Tibial artery (tissue), 4 donors: ENCODE measurements at regions not wholly inside any gene's neighbourhood (a gene's known extent, or its start where the extent isn't known, plus 50 kb on each side); places are given as distances from the start of the nearest gene placed in this dataset.
"Not testable (repeated sequence)": the region's sequence is repeated elsewhere in the genome, so short reads cannot be mapped to it uniquely, and the experiment has no call there.

Experiments
- DNase-seq, 2 donors: peaks; one replicate each; pipeline ENCODE4 v3.0.0-alpha.2; 2019
- H3K27ac ChIP-seq, 2 donors: fragments of 200-600 bp; sonication (generic) in 1 of 2; 1 replicate in 1 of 2; 2 replicates in 1 of 2; pipeline ENCODE4 v1.5.1; 2018 to 2019; ENCODE audit warnings: mild to moderate bottlenecking in 1 of 2
- H3K27me3 ChIP-seq, 2 donors: fragments of 200-600 bp; sonication (generic) in 1 of 2; one replicate each; pipeline versions ENCODE4 v1.5.1 to v1.6.0; 2016 to 2019
- H3K36me3 ChIP-seq, 3 donors: fragments of 200-600 bp; sonication (generic) in 2 of 3; one replicate each; pipeline ENCODE4 v1.5.1; 2016 to 2019; ENCODE audit warnings: mild to moderate bottlenecking in 2 of 3
- H3K4me1 ChIP-seq, 4 donors: fragments of 200-600 bp; sonication (generic) in 2 of 4; 1 replicate in 3 of 4; 2 replicates in 1 of 4; pipeline ENCODE4 v1.5.1; 2016 to 2019
- H3K4me3 ChIP-seq, 2 donors: fragments of 200-600 bp; sonication (generic) in 1 of 2; 1 replicate in 1 of 2; 2 replicates in 1 of 2; pipeline ENCODE4 v1.5.1; 2018 to 2019; ENCODE audit warnings: mild to moderate bottlenecking in 2 of 2
- H3K9me3 ChIP-seq, 3 donors: fragments of 200-600 bp; sonication (generic) in 1 of 3; one replicate each; pipeline ENCODE4 v1.5.1; 2016 to 2019
- intact Hi-C: fragments of 100-400 bp; cut with DNase I; formaldehyde crosslinking; loops from one replicate; pipeline ENCODE4 v1.15.0; 2023; ENCODE audit warnings: low total_unique reads
- TF ChIP-seq, protein P1 (sequence below), 2 experiments: fragments of 200-600 bp in 1 of 2; fragments of 450-650 bp in 1 of 2; IDR thresholded peaks; one replicate each; pipeline ENCODE4 v1.5.1; 2017 to 2019; ENCODE audit warnings: antibody characterized with exemption in 2 of 2, mild to moderate bottlenecking in 1 of 2, moderate library complexity in 1 of 2

DNA sequence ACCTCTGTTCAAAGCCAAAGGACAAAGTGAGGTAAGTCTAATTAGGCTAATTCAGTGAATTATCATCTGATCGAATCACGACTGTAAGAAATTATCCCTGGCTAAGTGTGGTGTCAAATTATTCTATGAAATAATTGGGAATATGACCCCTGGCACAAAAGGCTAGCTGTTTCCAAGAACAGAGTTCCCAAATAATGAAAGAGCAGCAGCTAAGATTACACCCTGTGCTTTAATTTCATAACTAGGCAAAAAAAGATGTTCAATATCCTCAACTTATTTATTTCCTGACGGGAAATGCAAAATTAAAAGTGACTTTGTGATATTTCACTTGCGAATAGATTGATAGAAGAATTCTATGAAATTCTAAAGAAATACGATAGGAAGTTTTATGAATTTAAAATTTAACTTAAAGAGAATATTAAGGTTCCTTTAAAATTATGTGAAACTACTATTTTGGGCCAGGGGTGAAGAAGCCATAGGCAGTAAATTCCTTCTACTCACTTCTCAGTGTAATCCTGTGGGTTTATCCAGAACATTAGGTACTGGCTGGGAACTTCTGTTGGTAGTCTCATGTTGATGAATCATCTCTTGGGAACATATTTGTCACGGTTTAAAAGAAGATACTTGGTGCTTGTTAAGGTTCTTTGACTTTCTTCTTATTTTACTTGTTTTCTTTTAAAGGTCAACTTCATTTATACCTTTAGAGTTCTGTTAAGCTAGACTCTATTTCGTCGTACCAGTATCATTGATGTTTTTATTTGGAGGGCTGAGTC is 148.5 kb downstream of the POLR1F start:
- H3K4me3 ChIP-seq, result no peak overlapping the region
- TF ChIP-seq, protein P1, sequence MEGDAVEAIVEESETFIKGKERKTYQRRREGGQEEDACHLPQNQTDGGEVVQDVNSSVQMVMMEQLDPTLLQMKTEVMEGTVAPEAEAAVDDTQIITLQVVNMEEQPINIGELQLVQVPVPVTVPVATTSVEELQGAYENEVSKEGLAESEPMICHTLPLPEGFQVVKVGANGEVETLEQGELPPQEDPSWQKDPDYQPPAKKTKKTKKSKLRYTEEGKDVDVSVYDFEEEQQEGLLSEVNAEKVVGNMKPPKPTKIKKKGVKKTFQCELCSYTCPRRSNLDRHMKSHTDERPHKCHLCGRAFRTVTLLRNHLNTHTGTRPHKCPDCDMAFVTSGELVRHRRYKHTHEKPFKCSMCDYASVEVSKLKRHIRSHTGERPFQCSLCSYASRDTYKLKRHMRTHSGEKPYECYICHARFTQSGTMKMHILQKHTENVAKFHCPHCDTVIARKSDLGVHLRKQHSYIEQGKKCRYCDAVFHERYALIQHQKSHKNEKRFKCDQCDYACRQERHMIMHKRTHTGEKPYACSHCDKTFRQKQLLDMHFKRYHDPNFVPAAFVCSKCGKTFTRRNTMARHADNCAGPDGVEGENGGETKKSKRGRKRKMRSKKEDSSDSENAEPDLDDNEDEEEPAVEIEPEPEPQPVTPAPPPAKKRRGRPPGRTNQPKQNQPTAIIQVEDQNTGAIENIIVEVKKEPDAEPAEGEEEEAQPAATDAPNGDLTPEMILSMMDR (IDR thresholded peaks at IDR 0.05), result no peak
- intact Hi-C loops, result no loop called here
- no peaks in the 10 kb centered on the region for H3K27me3 ChIP-seq
- peak overlapping the region in 1 of 2 donors; percentile 41 for H3K27ac ChIP-seq
- no peaks in the 10 kb centered on the region for H3K4me1 ChIP-seq
- no peak for DNase-seq
- H3K36me3 ChIP-seq, result no peaks in the 10 kb centered on the region
- H3K9me3 ChIP-seq, result no peaks in the 10 kb centered on the region

DNA sequence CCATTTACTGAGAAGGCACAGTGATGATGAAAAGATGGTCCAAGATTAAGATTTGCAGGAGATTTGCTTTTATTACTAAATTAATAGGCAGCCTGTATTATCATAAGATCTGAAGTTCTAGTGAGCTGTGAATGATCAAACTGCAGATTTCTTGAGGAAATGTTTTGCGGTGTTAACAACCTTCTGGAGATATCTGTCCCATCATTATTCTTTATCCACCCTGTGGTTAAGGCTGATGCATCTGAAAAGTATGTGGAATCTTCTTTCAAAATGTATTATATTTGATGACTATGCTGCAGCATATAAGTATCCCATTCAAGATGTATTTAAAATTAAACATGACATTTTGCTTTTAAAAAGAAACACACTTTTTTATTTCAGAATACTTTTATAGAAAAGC is 150.3 kb downstream of the POLR1F start:
- intact Hi-C loops, result no loop called here
- TF ChIP-seq, protein P1 (IDR thresholded peaks at IDR 0.05), result no peak
- H3K27me3 ChIP-seq, result no peaks in the 10 kb centered on the region
- H3K27ac ChIP-seq, result no peak overlapping the region
- H3K4me3 ChIP-seq, result no peak overlapping the region
- H3K4me1 ChIP-seq, result no peaks in the 10 kb centered on the region
- H3K9me3 ChIP-seq, result no peaks in the 10 kb centered on the region
- H3K36me3 ChIP-seq, result no peaks in the 10 kb centered on the region
- DNase-seq, result no peak

DNA sequence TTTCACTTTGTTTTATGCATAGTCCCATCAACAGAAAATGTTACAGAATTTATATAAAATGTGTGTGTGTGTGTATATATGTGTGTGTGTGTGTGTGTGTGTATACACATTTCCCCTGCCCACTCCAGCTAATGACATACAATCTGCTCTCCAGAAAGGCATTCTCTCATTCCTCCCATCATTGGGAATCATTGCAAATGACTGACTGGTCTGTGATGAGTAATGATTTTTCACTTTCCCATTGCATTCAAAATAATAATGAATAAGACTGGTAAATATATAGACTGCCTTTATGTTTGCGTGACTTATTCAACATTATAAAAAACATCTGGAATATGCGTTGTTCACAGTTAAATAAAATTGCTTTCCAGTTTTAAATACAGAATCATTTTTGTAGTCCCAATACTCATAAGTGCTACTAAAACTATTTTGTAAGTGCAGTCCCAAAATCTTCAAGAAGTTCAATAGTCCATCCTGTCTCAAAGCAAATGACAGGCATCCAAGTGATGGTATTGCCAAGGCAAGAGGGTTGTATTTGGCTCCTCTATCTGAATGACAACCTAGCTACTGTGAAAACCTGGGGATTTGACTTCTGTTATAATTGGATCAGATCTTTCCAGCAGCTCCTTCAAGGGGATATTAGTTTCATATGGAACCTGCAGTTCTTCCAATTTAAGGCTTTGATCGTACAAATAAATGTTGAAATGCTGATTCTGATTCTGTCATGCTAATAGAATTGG is 150.9 kb downstream of the POLR1F start:
- Histone ChIP-seq H3K4me1 (no peaks in the 10 kb centered on the region), H3K9me3 (no peaks in the 10 kb centered on the region), H3K4me3 (no peak overlapping the region), H3K27ac (no peak overlapping the region), H3K36me3 (no peaks in the 10 kb centered on the region), H3K27me3 (no peaks in the 10 kb centered on the region)
- TF ChIP-seq, protein P1 (IDR thresholded peaks at IDR 0.05), result no peak
- no peak for DNase-seq
- intact Hi-C loops, result no loop called here

DNA sequence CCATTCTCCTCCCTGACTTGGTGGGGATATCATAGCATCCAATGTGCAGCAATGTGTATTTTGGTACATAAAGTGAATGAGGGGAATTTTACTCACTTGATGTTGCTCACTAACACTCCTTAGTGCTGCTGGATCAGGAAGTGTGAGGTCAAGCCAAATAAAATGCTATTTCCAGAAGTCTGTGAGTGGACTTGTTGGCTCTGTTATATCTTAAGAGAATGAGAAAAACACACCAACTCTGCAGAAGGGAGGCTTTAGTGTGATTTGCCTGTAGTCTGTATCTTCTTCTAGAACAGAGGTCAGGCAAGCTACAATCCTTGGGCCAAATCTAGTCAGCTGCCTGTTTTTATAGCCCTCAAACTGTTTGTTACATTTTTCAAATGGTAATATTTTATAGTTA is 154.3 kb downstream of the POLR1F start:
- Histone ChIP-seq H3K27me3 (no peaks in the 10 kb centered on the region), H3K4me1 (no peaks in the 10 kb centered on the region), H3K36me3 (no peaks in the 10 kb centered on the region), H3K9me3 (no peaks in the 10 kb centered on the region), H3K4me3 (no peak overlapping the region), H3K27ac (no peak overlapping the region)
- intact Hi-C loops, result no loop called here
- no peak for DNase-seq
- TF ChIP-seq, protein P1 (IDR thresholded peaks at IDR 0.05), result no peak

DNA sequence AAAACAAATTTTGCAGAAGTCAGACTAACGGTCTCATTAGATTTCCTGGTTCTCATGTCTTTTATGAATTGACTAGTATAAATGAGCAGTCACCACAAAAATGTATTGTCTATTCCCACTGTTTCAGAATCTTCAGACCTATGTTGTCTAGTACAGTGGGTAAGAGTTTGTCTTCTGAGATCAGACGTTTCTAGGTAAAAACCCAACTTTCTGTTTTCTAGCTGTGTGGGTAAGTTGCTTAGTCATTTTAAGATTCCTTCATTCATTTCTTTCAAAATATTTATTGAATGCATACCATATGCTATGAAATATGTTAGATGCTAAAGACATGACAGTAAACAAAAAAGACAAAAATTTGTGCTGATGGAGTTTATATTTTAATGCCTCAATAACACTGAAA is 156.3 kb downstream of the POLR1F start:
- H3K4me3 ChIP-seq, result no peak overlapping the region
- no peak for DNase-seq
- no peaks in the 10 kb centered on the region for H3K9me3 ChIP-seq
- H3K4me1 ChIP-seq, result no peaks in the 10 kb centered on the region
- no peaks in the 10 kb centered on the region for H3K36me3 ChIP-seq
- intact Hi-C loops, result no loop called here
- TF ChIP-seq, protein P1 (IDR thresholded peaks at IDR 0.05), result no peak
- H3K27me3 ChIP-seq, result no peaks in the 10 kb centered on the region
- no peak overlapping the region for H3K27ac ChIP-seq

DNA sequence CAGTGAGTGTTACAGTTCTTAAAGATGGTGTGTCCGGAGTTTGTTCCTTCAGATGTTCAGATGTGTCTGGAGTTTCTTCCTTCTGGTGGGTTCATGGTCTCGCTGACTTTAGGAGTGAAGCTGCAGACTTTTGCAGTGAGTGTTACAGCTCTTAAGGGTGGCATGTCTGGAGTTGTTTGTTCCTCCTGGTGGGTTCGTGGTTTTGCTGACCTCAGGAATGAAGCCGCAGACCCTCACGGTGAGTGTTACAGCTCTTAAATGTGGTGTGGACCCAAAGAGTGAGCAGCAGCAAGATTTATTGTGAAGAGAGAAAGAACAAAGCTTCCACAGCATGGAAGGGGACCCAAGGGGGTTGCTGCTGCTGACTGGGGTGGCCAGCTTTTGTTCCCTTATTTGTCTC is 159.6 kb downstream of the POLR1F start:
- intact Hi-C loops, H3K27ac ChIP-seq, H3K4me1 ChIP-seq, H3K27me3 ChIP-seq, H3K4me3 ChIP-seq, DNase-seq, H3K9me3 ChIP-seq, H3K36me3 ChIP-seq: not testable (repeated sequence)
